H1 (cell line): ENCODE measurements at regions not wholly inside any gene's neighbourhood (a gene's known extent, or its start where the extent isn't known, plus 50 kb on each side); places are given as distances from the start of the nearest gene placed in this dataset.

Experiments used
- CTCF ChIA-PET: fragments of 300-600 bp; sonication (Branson Sonifier 250); formaldehyde crosslinking; loops from one replicate; lab custom pipeline; 2021; ENCODE audit not compliant: partially characterized antibody; lab: Charles Lee
- POLR2A ChIA-PET: fragments of 300-600 bp; sonication (Branson Sonifier 250); formaldehyde crosslinking; loops from one replicate; lab custom pipeline; 2021; ENCODE audit warnings: inconsistent platforms; ENCODE audit not compliant: partially characterized antibody; lab: Charles Lee
- DNase-seq, 2 experiments: peaks; one replicate each; pipeline versions ENCODE4 v3.0.0 to v3.0.0-alpha.2; 2010 to 2022; ENCODE audit warnings: low spot score in 2 of 2, low read depth in 1 of 2, mixed read lengths in 1 of 2
- FAIRE-seq: peaks from 2 replicates; lab custom pipeline; 2011; peaks lifted over from hg19 to GRCh38; lab: Jason Lieb, UNC
- H2AFZ ChIP-seq: 2 replicates; pipeline ENCODE4 v1.8.1; 2012; ENCODE audit warnings: low read length, inconsistent platforms
- H2AK5ac ChIP-seq: 2 replicates; pipeline ENCODE4 v1.6.1; 2013; ENCODE audit warnings: low read depth, low read length
- H2BK120ac ChIP-seq: replicated peaks from 2 replicates; pipeline ENCODE3; 2013; ENCODE audit warnings: low read depth, low read length, inconsistent platforms
- H2BK12ac ChIP-seq: 2 replicates; pipeline ENCODE4 v1.6.1; 2013; ENCODE audit warnings: low read depth, low read length
- H2BK15ac ChIP-seq: 2 replicates; pipeline ENCODE4 v1.6.1; 2013; ENCODE audit warnings: low read length
- H2BK20ac ChIP-seq: 2 replicates; pipeline ENCODE4 v1.6.1; 2013; ENCODE audit warnings: low read length
- H2BK5ac ChIP-seq: 2 replicates; pipeline ENCODE4 v1.6.1; 2013; ENCODE audit warnings: low read depth, low read length
- H3K14ac ChIP-seq: 2 replicates; pipeline ENCODE4 v1.6.1; 2013; ENCODE audit warnings: inconsistent platforms; ENCODE audit not compliant: insufficient read length
- H3K18ac ChIP-seq: 2 replicates; pipeline ENCODE4 v1.6.1; 2013; ENCODE audit warnings: low read length; ENCODE audit errors: extremely low read depth
- H3K23ac ChIP-seq: 2 replicates; pipeline ENCODE4 v1.6.1; 2013; ENCODE audit warnings: inconsistent platforms; ENCODE audit not compliant: insufficient read length
- H3K23me2 ChIP-seq: 2 replicates; pipeline ENCODE4 v1.6.1; 2013; ENCODE audit warnings: low read depth, low read length
- H3K27ac ChIP-seq: 2 replicates; pipeline ENCODE4 v1.6.1; 2011; ENCODE audit warnings: low read depth, low read length, inconsistent platforms
- H3K27me3 ChIP-seq, 4 experiments: replicated peaks in 1 of 4; 1 replicate in 1 of 4; 2 replicates in 3 of 4; pipeline versions ENCODE4 v1.6.1 to v1.8.1; 2011 to 2013; ENCODE audit warnings: low read length in 3 of 4, mild to moderate bottlenecking in 3 of 4, inconsistent platforms in 2 of 4, mixed read lengths in 2 of 4, moderate library complexity in 1 of 4; ENCODE audit not compliant: control insufficient read depth in 3 of 4, insufficient read depth in 3 of 4; ENCODE audit errors: extremely low read depth in 1 of 4
- H3K36me3 ChIP-seq, 4 experiments: 2 replicates each; pipeline versions ENCODE4 v1.6.1 to v1.8.1; 2011 to 2013; ENCODE audit warnings: mild to moderate bottlenecking in 4 of 4, low read length in 3 of 4, moderate library complexity in 2 of 4, control low read depth in 1 of 4, inconsistent platforms in 1 of 4; ENCODE audit not compliant: insufficient read depth in 4 of 4, control insufficient read depth in 2 of 4
- H3K4ac ChIP-seq: replicated peaks from 2 replicates; pipeline ENCODE3; 2013; ENCODE audit warnings: low read length, low read depth, mixed read lengths, inconsistent platforms; ENCODE audit not compliant: insufficient read length
- H3K4me1 ChIP-seq, 4 experiments: replicated peaks in 1 of 4; 1 replicate in 1 of 4; 2 replicates in 3 of 4; pipeline versions ENCODE4 v1.6.1 to v1.8.1; 2011 to 2013; ENCODE audit warnings: low read length in 3 of 4, inconsistent platforms in 2 of 4, mixed read lengths in 1 of 4; ENCODE audit not compliant: insufficient read depth in 4 of 4, control insufficient read depth in 3 of 4
- H3K4me2 ChIP-seq, 2 experiments: 2 replicates each; pipeline versions ENCODE4 v1.6.1 to v1.8.1; 2011 to 2013; ENCODE audit warnings: low read depth in 2 of 2, low read length in 2 of 2, control low read depth in 1 of 2, inconsistent platforms in 1 of 2, mild to moderate bottlenecking in 1 of 2; ENCODE audit not compliant: insufficient read depth in 1 of 2
- H3K4me3 ChIP-seq, 4 experiments: fragments of 200-600, 300-600 bp in 1 of 4; sonication (generic), shearing (Covaris generic), sonication (Bioruptor Twin) in 1 of 4; 2 replicates each; pipeline versions ENCODE4 v1.5.1 to v1.8.1; 2011 to 2016; ENCODE audit warnings: low read length in 4 of 4, low read depth in 3 of 4, control low read depth in 2 of 4, inconsistent platforms in 2 of 4, mild to moderate bottlenecking in 2 of 4, mixed read lengths in 1 of 4, moderate library complexity in 1 of 4; ENCODE audit not compliant: insufficient read depth in 2 of 4; ENCODE audit errors: extremely low read depth in 1 of 4
- H3K56ac ChIP-seq: replicated peaks from 2 replicates; pipeline ENCODE3; 2013; ENCODE audit warnings: low read depth, mild to moderate bottlenecking, mixed read lengths, low read length, inconsistent platforms; ENCODE audit not compliant: insufficient read length
- H3K79me1 ChIP-seq: 2 replicates; pipeline ENCODE4 v1.6.1; 2013; ENCODE audit warnings: low read depth, low read length, control low read depth
- H3K79me2 ChIP-seq, 2 experiments: 2 replicates each; pipeline versions ENCODE4 v1.6.1 to v1.8.1; 2012 to 2013; ENCODE audit warnings: low read length in 2 of 2, mild to moderate bottlenecking in 2 of 2, inconsistent platforms in 1 of 2; ENCODE audit not compliant: insufficient read depth in 2 of 2, control insufficient read depth in 1 of 2
- H3K9ac ChIP-seq, 4 experiments: replicated peaks in 1 of 4; 1 replicate in 1 of 4; 2 replicates in 3 of 4; pipeline versions ENCODE4 v1.6.1 to v1.8.1; 2011 to 2013; ENCODE audit warnings: low read depth in 3 of 4, low read length in 3 of 4, control low read depth in 2 of 4, mild to moderate bottlenecking in 2 of 4, moderate library complexity in 2 of 4, inconsistent platforms in 1 of 4; ENCODE audit errors: extremely low read depth in 1 of 4
- H3K9me3 ChIP-seq, 2 experiments: 2 replicates each; pipeline versions ENCODE4 v1.6.1 to v1.8.1; 2012 to 2013; ENCODE audit warnings: mild to moderate bottlenecking in 2 of 2, moderate library complexity in 2 of 2, control low read depth in 1 of 2, inconsistent platforms in 1 of 2, low read depth in 1 of 2, low read length in 1 of 2, mixed read lengths in 1 of 2; ENCODE audit not compliant: insufficient read depth in 2 of 2
- H4K20me1 ChIP-seq, 2 experiments: replicated peaks in 1 of 2; 2 replicates each; pipeline versions ENCODE3 to v1.8.1; 2011 to 2013; ENCODE audit warnings: inconsistent platforms in 2 of 2, low read length in 2 of 2, mild to moderate bottlenecking in 1 of 2; ENCODE audit not compliant: insufficient read depth in 2 of 2, control insufficient read depth in 1 of 2
- H4K5ac ChIP-seq: 2 replicates; pipeline ENCODE4 v1.6.1; 2013; ENCODE audit warnings: low read length, low read depth, mixed read lengths, inconsistent platforms; ENCODE audit not compliant: insufficient read length
- H4K8ac ChIP-seq: 2 replicates; pipeline ENCODE4 v1.8.0; 2013; ENCODE audit warnings: mild to moderate bottlenecking, moderate library complexity, low read length, inconsistent platforms; ENCODE audit not compliant: insufficient read depth; ENCODE audit errors: extremely low read depth
- H4K91ac ChIP-seq: replicated peaks from 2 replicates; pipeline ENCODE3; 2013; ENCODE audit warnings: low read length, mixed read lengths, inconsistent platforms; ENCODE audit not compliant: insufficient read length
- CBX5 ChIP-seq: fragments of 300-800, 300-1000 bp; sonication (generic); IDR thresholded peaks from 2 replicates; pipeline ENCODE4 v1.7.1; 2016; ENCODE audit warnings: antibody characterized with exemption, low read length, low read depth
- EGR1 ChIP-seq: IDR thresholded peaks from 2 replicates; pipeline ENCODE4 v1.6.1; 2011; ENCODE audit warnings: low read depth, low read length, borderline replicate concordance
- EP300 ChIP-seq, 2 experiments: IDR thresholded peaks; 1 replicate in 1 of 2; 2 replicates in 1 of 2; pipeline ENCODE4 v1.6.1; 2011 to 2012; ENCODE audit warnings: low read depth in 2 of 2, low read length in 2 of 2, mild to moderate bottlenecking in 2 of 2, borderline replicate concordance in 1 of 2, inconsistent platforms in 1 of 2, moderate library complexity in 1 of 2
- EZH2 ChIP-seq: fragments of 200-600 bp; sonication (generic); IDR thresholded peaks from 2 replicates; pipeline ENCODE4 v1.7.1; 2012; ENCODE audit warnings: low read depth, mild to moderate bottlenecking, moderate library complexity, low read length, inconsistent platforms; ENCODE audit not compliant: severe bottlenecking
- GABPA ChIP-seq: IDR thresholded peaks from 2 replicates; pipeline ENCODE4 v1.6.1; 2011; ENCODE audit warnings: mild to moderate bottlenecking, low read length, moderate library complexity, borderline replicate concordance; ENCODE audit not compliant: insufficient read depth
- JUND ChIP-seq: IDR thresholded peaks from 2 replicates; pipeline ENCODE4 v1.6.1; 2011; ENCODE audit warnings: mild to moderate bottlenecking, improper control_type of control experiment, low read length
- PHF8 ChIP-seq: fragments of 200-600 bp; sonication (generic); conservative IDR thresholded peaks from 2 replicates; pipeline ENCODE4 v1.7.1; 2012; ENCODE audit warnings: low read depth, mild to moderate bottlenecking, inconsistent platforms, low read length, moderate library complexity
- RAD21 ChIP-seq, 2 experiments: IDR thresholded peaks in 1 of 2; conservative IDR thresholded peaks in 1 of 2; 2 replicates each; pipeline ENCODE4 v1.6.1; 2011; ENCODE audit warnings: low read depth in 2 of 2, low read length in 2 of 2, improper control_type of control experiment in 1 of 2, inconsistent platforms in 1 of 2, mild to moderate bottlenecking in 1 of 2, moderate library complexity in 1 of 2
- RXRA ChIP-seq: IDR thresholded peaks from 2 replicates; pipeline ENCODE4 v1.6.1; 2011; ENCODE audit warnings: low read depth, mild to moderate bottlenecking, low read length, moderate library complexity; ENCODE audit not compliant: insufficient read depth
- SRF ChIP-seq: IDR thresholded peaks from 2 replicates; pipeline ENCODE4 v1.6.1; 2011; ENCODE audit warnings: mild to moderate bottlenecking, low read depth, low read length, moderate library complexity
- TEAD4 ChIP-seq: IDR thresholded peaks from 2 replicates; pipeline ENCODE4 v1.6.1; 2012; ENCODE audit warnings: low read depth, low read length, inconsistent platforms, mixed read lengths
- USF2 ChIP-seq: IDR thresholded peaks from 2 replicates; pipeline ENCODE4 v1.6.1; 2011; ENCODE audit warnings: low read length, improper control_type of control experiment
- YY1 ChIP-seq: IDR thresholded peaks from 2 replicates; pipeline ENCODE4 v1.6.1; 2011; ENCODE audit warnings: low read depth, mild to moderate bottlenecking, low read length
- WGBS, 2 experiments: shearing (Covaris generic) in 1 of 2; methylation state at CpG; one replicate each; pipeline versions ENCODE4 v1.1.6 to v1.1.7; 2013 to 2015; ENCODE audit warnings: low lambda C conversion rate in 2 of 2, mixed read lengths in 2 of 2, inconsistent platforms in 1 of 2, low coverage in 1 of 2, missing lambda C conversion rate in 1 of 2; ENCODE audit not compliant: insufficient replicate concordance in 2 of 2, insufficient coverage in 1 of 2, insufficient read length in 1 of 2; ENCODE audit errors: extremely low coverage in 1 of 2, missing lambda C conversion rate in 1 of 2; 5-methylcytosine and 5-hydroxymethylcytosine counted together

GRCh38 chr7:54811846-54812254, 52.8 kb upstream of the SEC61G start:
- CTCF ChIA-PET: interaction anchor here (0.7 kb wide), 1 partner anchor 9 kb away, joined by 3 read pairs; no protein-coding TSS in a partner anchor
- Histone ChIP-seq H3K4me3 (no peak overlapping the region), H3K36me3 (no peaks in the 10 kb centered on the region), H4K8ac (no peak overlapping the region), H3K79me2 (no peaks in the 10 kb centered on the region), H3K9me3 (no peaks in the 10 kb centered on the region), H3K9ac (no peak overlapping the region), H4K20me1 (no peaks in the 10 kb centered on the region), H3K27ac (no peak overlapping the region), H3K4me1 (no peaks in the 10 kb centered on the region), H3K23me2 (no peaks in the 10 kb centered on the region), H3K27me3 (no peaks in the 10 kb centered on the region), H3K23ac (no peak overlapping the region), H3K79me1 (no peaks in the 10 kb centered on the region), H2BK15ac (no peak overlapping the region), H2AFZ (0 out of 2 replicates have a peak overlapping the region, but pooled peaks have one; percentile 61), H3K4me2 (no peak overlapping the region), H3K14ac (no peak overlapping the region), H4K5ac (no peak overlapping the region), H3K56ac (no peak overlapping the region), H2BK5ac (no peak overlapping the region), H2BK120ac (no peak overlapping the region), H2AK5ac (no peak overlapping the region), H2BK20ac (no peak overlapping the region), H4K91ac (no peak overlapping the region), H3K4ac (no peak overlapping the region), H3K18ac (no peak overlapping the region), H2BK12ac (no peak overlapping the region)
- POLR2A ChIA-PET: no interaction called here
- no peak for TF ChIP-seq JUND
- no peak for TF ChIP-seq EGR1
- TF ChIP-seq EZH2: no peak
- TF ChIP-seq CBX5: no peak
- TF ChIP-seq RXRA: no peak
- TF ChIP-seq YY1: no peak
- no peak for TF ChIP-seq USF2
- no peak for TF ChIP-seq EP300 (IDR thresholded peaks at IDR 0.05; ENCODE audit: borderline replicate concordance in 1 of 2, low read depth in 2 of 2, low read length in 2 of 2)
- no peak for TF ChIP-seq TEAD4
- no peak for TF ChIP-seq RAD21 (IDR thresholded peaks at IDR 0.05 in 1 of 2, conservative IDR thresholded peaks at IDR 0.05 in 1 of 2; ENCODE audit: low read depth in 2 of 2, low read length in 2 of 2)
- TF ChIP-seq GABPA: no peak
- TF ChIP-seq SRF: no peak
- no peak for TF ChIP-seq PHF8
- no peak for FAIRE-seq
- no peak for DNase-seq
- 97% methylated on average over 8 of the region's 8 CpGs; no CpG with 5 or more reads in 1 of the 2 experiments for WGBS, 2 experiments
